ENCODE measurements at regions not wholly inside any gene's neighbourhood (a gene's known extent, or its start where the extent isn't known, plus 50 kb on each side); places are given as distances from the start of the nearest gene placed in this dataset.

GRCh38 chr4:12145768-12146167 is 717.1 kb upstream of the HS3ST1 start:
- TF ChIP-seq, protein P1, sequence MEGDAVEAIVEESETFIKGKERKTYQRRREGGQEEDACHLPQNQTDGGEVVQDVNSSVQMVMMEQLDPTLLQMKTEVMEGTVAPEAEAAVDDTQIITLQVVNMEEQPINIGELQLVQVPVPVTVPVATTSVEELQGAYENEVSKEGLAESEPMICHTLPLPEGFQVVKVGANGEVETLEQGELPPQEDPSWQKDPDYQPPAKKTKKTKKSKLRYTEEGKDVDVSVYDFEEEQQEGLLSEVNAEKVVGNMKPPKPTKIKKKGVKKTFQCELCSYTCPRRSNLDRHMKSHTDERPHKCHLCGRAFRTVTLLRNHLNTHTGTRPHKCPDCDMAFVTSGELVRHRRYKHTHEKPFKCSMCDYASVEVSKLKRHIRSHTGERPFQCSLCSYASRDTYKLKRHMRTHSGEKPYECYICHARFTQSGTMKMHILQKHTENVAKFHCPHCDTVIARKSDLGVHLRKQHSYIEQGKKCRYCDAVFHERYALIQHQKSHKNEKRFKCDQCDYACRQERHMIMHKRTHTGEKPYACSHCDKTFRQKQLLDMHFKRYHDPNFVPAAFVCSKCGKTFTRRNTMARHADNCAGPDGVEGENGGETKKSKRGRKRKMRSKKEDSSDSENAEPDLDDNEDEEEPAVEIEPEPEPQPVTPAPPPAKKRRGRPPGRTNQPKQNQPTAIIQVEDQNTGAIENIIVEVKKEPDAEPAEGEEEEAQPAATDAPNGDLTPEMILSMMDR (IDR thresholded peaks at IDR 0.05) = no peak
- no peak for TF ChIP-seq POLR2AphosphoS5 (IDR thresholded peaks at IDR 0.05)
